ENCODE measurements at regions not wholly inside any gene's neighbourhood (a gene's known extent, or its start where the extent isn't known, plus 50 kb on each side); places are given as distances from the start of the nearest gene placed in this dataset.

GRCh38 chr5:10036136-10036815, 213.4 kb downstream of the ATPSCKMT start:
- TF ChIP-seq CTCF (conservative IDR thresholded peaks at IDR 0.05; ENCODE audit: low read depth): no peak
- H3K27ac ChIP-seq: no peak overlapping the region
- ChIA-PET POLR2A (ENCODE audit: low non-redundant PET) (no interaction called here), CTCF (no interaction called here)
- peak; percentile 53 for DNase-seq (ENCODE audit: low spot score)

GRCh38 chr5:10034001-10034400, 215.7 kb downstream of the ATPSCKMT start:
- no peak overlapping the region for H3K27ac ChIP-seq
- no peak for TF ChIP-seq CTCF (conservative IDR thresholded peaks at IDR 0.05; ENCODE audit: low read depth)
- CTCF ChIA-PET: no interaction called here
- POLR2A ChIA-PET (ENCODE audit: low non-redundant PET): no interaction called here
- no peak for DNase-seq (ENCODE audit: low spot score)

GRCh38 chr5:10031817-10032216, 217.9 kb downstream of the ATPSCKMT start:
- no peak for TF ChIP-seq CTCF (conservative IDR thresholded peaks at IDR 0.05; ENCODE audit: low read depth)
- DNase-seq (ENCODE audit: low spot score): no peak
- POLR2A ChIA-PET (ENCODE audit: low non-redundant PET): no interaction called here
- CTCF ChIA-PET: no interaction called here
- H3K27ac ChIP-seq: no peak overlapping the region

- no peak overlapping the region for H3K27ac ChIP-seq
- TF ChIP-seq CTCF (conservative IDR thresholded peaks at IDR 0.05; ENCODE audit: low read depth): no peak
- ChIA-PET CTCF (no interaction called here), POLR2A (ENCODE audit: low non-redundant PET) (no interaction called here)
- no peak for DNase-seq (ENCODE audit: low spot score)
Measured at GRCh38 chr5:10030219-10030831, 219.4 kb downstream of the ATPSCKMT start.

- POLR2A ChIA-PET (ENCODE audit: low non-redundant PET): no interaction called here
- DNase-seq (ENCODE audit: low spot score): peak; percentile 20
- CTCF ChIA-PET: no interaction called here
- no peak for TF ChIP-seq CTCF (conservative IDR thresholded peaks at IDR 0.05; ENCODE audit: low read depth)
- H3K27ac ChIP-seq: no peak overlapping the region
Measured at GRCh38 chr5:10023494-10023893, 226.2 kb downstream of the ATPSCKMT start.

- no peak for DNase-seq (ENCODE audit: low spot score)
- H3K27ac ChIP-seq: no peak overlapping the region
- POLR2A ChIA-PET (ENCODE audit: low non-redundant PET): no interaction called here
- TF ChIP-seq CTCF (conservative IDR thresholded peaks at IDR 0.05; ENCODE audit: low read depth): no peak
- CTCF ChIA-PET: no interaction called here
Measured at GRCh38 chr5:10021248-10021647, 228.4 kb downstream of the ATPSCKMT start.

Measured in RWPE1 (cell line).